GM18520 (cell line): ENCODE measurements at regions not wholly inside any gene's neighbourhood (a gene's known extent, or its start where the extent isn't known, plus 50 kb on each side); places are given as distances from the start of the nearest gene placed in this dataset.

Experiments
- ATAC-seq: cut with Tn5 transposase; IDR thresholded peaks from one replicate; pipeline ENCODE4 v1.9.1; 2021; ENCODE audit not compliant: unreplicated experiment

DNA sequence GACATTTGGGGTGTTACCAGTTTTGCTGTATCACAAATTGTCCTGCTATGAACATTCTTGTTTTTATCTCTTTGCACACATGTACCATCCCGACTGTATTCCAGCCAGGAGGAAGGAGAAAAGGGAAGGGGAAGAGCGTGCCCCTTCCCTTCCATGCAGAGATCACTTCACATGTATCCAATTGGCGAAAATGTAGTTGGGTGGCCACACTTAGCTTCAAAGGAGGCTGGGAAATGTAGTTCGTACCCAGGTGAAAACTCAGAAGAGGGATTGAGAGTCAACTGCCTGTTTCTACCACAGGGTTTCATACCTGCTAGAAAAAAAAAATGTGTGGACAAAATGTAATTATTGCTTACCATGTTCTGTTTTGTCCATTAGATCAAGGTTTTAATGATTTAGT, 189.1 kb upstream of the PELI2 start:
- no peak for ATAC-seq

DNA sequence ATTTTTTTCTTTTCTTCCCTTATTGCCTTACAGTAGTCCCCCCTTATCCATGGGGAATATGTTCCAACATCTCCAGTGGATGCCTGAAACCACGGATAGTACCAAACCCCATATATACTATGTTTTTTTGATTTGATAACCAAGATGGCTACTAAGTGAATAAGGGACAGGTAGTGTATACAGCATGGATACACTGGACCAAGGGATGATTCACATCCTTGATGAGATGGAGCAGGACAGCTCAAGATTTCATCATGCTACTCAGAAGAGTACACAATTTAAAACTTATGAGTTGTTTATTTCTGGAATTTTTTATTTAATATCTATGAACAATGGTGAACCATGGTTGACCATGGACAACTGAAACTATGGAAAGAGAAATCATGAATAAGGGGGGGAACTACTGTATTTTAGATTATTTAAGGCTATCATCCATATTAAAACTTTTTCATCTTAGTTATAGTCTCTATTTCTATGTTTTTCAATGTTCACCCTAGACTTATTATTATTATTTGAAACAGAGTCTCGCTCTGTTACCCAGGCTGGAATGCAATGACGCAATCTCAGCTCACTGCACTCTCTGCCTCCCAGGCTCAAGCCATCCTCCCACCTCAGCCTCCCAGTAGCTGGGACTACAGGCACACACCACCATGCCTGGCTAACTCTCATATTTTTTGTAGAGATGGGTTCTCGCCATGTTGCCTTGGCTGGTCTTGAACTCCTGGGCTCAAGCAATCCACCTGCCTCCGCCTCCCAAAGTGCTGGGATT, 188.0 kb upstream of the PELI2 start:
- no peak for ATAC-seq

DNA sequence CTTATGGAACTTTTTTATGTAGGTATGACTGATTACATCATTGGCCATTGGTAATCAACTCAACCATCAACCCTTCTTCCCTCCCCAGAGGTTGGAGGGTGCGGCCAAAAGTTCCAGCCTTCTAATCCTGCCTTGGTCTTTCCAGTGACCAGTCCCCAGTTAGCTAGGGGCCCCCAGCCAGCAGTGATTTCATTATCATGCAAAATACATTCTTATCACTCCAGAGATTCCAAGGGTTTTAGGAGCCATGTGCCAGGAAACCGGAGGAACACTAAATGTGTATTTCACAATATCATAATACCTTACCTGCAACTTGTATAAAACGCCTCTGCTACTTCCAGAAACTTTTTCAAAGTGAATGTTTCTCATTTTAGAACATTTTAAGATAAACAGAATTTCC, 181.5 kb upstream of the PELI2 start:
- ATAC-seq: no peak

DNA sequence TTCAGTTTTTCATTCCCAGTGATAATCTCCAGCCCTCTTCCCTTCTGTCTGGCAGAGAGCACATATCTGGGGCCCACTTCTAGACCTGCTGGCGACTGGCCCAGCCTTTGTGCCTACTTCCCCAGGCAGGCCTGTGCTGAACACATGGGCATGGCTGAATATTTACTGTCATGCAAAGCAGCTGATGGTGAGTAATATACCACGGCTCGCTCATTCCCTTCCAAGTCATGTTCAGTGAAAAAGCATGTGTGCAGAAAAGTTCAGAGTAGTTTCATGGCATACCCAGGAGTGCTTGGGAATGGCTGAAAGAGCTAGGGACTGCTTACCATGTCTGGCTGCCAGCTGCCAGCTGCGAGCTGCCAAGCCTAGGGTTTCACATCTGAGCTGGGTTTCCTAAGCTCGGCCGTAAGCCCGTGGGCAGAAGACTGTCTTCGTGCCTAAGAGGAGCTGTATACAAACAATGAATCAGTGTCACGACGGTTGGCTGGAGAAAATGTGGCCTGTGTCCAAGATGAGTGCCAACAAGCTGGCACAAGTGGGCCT, 179.9 kb upstream of the PELI2 start:
- no peak for ATAC-seq

DNA sequence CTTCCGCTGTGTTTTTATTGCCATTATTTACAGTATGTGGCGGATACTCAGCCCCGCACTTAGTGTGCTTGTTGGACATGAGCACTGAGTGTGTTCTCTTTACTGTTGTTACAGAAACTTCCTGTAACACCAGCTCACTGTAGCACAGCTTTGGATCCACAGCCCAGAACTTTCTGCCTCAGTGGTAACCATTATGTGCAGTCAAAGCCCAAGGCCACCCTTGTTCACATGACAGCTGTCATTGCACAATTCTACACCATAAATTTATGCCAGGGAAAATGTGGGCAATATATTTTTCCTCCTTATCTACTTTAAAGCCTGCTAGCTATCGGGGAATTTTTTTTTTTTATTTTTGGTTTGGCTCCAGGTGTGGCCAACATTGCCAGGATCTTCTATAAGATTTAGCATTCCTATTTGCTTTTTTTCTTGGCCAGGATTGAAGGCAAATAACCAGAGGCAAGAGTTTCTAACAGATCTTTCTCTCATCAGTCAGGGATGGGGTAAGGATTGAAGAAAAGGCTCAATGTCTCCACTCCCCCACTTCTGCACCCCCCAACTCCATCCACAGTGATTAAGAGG, 176.0 kb upstream of the PELI2 start:
- no peak for ATAC-seq

DNA sequence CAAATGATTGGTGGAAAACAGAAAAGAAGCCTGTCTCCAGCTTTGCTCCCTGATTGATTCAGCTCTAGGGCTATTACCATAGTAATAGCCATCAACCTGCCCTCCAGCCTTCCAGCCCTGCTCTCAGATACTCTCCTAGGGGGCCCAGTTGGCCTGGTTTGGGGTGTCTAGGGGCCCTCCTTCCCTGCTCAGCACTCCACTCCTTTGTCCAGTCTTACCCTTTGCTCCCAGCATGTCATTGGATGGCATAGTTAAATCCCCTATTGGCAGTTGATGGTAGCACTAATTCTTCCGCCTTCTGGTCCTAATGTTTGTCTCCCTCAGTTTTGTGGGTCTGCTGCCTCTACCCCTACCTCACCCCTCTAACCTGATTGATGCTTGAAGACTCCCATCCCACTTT, 175.4 kb upstream of the PELI2 start:
- ATAC-seq: no peak

DNA sequence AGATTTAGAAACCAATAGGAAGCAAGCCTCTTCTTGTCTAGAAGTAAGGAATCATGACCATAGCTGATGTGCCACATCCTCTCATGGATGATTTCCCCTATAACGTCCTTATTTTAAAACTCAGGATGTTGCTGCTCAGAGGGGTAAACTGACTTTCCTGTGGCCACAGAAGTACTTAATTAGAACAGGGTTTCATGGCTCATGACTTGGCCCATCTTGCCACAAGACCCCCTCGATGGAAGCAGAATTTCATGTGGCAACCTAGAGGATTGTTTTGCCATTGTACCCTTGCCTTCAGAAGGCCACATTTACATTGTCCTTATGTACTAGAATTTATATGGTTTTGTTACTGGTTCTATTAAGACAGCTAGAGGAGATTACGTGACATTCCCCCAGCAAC, 173.5 kb upstream of the PELI2 start:
- ATAC-seq: no peak

DNA sequence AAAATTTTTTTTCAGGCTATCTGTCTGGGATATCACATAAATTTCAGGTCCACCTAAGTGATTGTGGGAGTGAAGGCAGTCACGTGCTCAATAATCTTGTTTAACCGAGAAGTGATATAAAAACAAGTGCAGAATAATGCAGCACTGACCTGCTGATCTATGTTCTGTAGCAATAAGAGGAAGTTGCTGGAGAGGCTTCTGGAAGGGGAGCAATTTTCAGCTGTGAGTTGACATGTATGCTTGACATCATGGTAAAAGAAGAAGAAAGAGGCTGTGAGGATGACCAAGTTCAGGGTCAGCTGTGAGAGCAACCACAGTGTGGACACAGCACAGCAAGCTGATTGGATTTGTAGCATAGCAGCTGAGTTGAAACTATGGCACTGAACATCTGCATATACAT, 172.0 kb upstream of the PELI2 start:
- ATAC-seq: no peak

DNA sequence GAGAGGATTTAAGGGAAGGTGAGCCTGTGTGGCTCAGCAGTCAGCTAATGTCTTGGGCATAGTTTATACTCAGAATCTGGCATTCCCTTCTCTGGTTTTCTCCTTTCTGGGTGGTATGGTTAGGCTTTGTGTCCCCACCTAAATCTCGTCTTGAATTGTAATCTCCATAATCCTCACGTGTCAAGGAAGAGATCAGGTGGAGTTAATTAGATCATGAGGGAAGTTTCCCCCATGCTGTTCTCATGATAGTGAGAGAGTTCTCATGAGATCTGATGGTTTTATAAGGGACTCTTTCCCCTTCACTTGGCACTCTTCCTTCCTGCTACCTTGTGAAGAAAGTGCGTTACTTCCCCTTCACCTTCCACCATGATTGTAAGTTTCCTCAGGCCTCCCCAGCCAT, 169.8 kb upstream of the PELI2 start:
- ATAC-seq: no peak

DNA sequence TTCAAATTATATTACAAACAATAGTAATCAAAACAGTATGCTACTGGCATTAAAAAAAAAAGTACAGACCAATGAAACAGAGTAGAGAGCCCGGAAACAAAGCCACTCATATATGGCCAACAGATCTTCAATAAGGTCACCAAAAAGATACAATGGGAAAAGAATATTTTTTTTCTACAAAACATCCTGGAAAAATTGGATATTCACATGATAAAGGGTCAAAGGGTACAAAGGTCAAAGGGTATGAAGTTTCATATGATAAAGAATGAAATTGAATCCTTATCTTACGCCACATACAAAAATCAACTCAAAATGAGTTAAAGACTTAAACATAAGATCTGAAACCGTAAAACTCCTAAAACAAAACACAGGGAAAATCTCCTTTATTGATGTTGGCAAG, 168.5 kb upstream of the PELI2 start:
- ATAC-seq: no peak

DNA sequence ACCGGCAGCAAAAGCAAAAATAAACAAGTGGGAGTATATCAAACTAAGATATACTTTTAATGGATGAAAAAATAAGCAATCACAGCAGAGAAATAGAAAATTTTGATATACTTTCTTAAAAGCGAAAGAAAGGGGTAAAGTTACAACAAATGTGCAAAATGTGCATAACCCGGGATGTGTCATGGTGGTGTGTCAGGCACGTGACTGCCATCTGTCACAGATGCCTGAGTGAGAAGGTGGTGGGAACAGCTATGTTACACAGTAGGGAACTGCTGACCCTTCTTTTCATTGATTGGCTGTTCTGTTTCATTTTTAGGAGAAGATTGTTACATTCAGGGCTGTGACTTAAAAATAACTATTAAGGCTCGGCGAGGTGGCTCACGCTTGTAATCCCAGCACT, 168.1 kb upstream of the PELI2 start:
- ATAC-seq: no peak

DNA sequence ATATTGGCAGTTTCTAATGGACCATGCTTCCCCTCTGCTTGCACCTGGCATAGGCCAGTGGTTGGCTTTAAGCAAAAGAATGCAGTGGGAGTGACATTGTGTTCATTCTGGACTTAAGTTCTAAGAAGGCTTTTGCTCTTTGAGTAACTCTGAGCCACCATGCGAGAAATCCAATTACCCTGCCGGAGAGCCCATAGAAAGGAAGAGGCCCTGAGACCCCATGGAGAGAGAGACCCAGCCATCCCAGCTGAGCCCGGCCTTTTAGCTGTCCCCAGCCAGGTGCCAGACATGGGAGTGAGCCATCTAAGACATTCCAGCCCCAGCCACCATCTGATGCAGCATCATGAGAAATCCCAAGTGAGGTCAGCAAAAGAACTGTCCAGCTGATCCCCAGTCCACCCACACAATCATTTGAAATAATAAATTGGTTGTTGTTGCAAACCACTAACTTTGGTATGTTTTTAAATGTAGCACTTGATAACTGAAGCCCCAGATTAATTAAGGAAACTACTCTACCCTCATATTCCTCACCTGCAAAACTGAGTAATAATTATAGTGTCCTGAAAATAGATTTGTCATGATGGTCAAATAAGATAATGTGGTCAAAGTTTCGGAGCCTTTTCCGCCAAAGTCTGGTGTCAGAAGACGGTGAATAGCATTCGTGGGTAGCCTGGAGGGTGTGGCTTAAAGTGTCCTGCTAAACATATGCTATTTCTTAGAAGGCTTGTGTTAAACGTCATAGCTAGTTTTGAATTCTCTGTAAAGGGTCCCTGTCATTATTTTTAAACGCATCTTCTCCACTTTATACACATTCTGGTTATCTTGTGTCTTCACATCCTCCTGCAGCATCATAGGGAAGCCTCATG, 166.6 kb upstream of the PELI2 start:
- no peak for ATAC-seq

DNA sequence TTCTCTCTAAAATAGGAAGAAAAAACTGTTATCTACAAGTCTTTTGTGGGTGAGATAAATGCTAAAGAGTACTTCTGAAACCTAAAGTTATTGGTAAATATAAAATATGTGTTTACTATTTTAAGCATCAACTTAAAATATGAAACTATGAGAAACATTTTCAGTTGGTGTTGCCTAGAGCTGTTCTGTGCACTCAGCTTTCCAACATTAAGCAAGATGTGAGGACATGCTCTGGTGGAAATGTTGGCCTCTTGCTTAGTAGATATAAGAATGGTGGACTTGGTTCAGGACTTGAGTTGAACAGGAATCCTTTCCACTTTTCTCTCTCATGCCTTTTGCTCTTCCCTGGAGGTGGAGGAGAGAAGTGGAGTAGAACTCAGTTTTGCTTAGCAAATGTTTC, 164.1 kb upstream of the PELI2 start:
- no peak for ATAC-seq

DNA sequence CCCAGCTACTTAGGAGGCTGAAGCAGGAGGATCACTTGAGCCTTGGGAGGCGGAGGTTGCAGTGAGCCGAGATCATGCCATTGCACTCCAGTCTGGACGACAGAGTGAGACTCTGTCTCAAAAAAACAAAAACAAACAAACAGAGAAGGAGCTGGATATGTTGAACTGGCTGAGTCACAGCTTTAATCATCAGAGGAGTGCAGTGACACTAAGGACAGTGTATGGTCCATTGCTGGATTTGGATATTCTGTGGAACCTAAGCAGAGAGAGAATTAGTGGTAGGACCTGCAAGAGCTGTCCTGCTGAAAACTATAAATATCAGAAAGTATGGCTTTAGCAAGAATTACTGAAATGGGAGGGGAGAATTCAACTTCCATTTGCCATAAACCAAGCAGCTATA, 163.0 kb upstream of the PELI2 start:
- ATAC-seq: no peak

DNA sequence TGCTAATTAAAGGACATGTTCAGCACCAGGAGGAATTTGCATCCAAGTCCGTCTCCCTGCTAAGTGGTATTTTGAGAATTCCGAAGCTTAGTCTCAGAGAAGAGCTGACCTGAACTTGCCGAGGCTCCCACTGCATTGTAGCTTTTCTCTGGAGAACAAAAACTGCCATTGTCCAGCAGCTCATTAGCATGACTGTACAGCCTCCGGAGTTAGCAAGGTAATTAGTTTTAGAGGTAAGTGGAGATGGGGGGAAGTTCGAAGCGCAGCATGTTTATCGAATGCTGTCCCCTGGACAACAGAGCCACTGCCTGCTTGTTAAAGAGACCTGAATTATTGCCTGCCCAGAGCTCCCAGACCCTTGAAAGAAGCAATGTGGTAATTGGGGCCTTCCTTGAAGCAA, 160.3 kb upstream of the PELI2 start:
- ATAC-seq: no peak

DNA sequence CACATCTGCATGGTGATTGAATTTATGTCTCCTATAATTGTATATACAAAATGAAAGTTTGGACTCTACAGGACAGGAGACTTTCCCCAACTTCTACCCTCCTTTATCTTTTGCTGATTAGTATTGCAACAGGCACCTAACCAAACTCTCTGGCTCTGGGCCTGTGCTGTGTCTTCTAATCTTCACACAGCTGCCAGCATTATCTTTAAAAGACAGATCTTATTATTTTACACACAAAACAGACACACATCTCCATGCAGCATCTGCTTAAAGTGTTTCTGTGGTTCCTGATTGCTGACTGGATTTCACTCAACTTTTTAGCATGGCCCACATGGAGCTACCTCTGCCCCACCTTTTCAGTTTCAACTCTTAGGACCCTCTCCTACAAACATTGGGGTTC, 154.9 kb upstream of the PELI2 start:
- no peak for ATAC-seq

DNA sequence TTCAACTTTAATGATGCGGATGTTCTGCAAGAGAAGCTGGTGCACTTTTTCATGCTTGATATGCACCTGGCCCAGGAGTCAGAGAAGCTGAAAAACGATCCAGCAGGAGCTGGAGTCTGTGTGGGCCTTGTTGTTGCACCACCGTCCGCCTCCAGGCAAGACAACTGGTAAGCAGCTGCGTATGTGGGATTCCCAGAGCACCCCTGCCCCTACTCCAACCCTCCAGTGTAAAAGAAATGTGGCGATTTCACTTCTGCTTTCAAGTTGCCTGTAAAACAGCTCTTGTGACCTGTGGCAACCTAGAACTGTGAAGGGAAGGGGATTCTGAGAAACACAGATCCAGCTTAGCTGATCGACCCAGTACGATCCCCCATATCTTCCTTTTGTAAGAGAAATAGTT, 154.1 kb upstream of the PELI2 start:
- no peak for ATAC-seq

DNA sequence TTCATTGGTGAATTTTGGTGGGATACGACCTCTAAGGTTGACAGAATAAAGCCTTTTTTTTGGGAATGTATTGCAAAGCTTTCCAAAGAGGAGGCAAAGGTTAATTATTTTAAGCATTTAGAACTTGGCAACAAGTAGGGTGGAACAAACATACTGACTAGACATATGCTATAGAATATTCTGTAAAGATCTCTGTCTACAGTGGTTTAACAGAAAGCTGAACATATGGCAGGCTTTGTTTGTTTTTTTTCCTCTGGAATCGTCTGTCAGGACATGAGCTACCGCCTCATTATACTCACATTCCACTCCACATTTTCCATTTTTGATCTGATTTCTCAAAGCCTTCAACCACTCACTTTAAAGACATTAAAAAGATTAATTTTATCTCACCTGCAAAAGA, 153.4 kb upstream of the PELI2 start:
- no peak for ATAC-seq

DNA sequence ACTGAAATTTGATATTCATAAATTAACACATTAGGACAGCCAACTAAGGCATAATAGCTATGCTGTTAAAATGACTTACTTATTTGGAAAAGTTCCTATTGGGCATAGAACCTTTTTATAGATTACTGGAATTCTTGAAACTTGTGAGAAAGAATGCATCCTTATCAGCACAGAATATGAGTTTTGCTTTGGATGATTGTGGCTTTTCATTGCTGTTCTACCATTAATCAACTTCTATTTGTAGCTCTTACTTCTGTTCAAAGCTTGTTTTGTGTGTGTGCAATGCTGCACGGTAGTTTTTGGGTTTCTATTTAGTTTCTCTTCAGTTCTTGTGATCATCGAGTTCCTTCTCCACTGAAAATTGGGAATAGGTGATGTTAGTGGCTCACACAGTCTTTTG, 152.4 kb upstream of the PELI2 start:
- ATAC-seq: no peak

DNA sequence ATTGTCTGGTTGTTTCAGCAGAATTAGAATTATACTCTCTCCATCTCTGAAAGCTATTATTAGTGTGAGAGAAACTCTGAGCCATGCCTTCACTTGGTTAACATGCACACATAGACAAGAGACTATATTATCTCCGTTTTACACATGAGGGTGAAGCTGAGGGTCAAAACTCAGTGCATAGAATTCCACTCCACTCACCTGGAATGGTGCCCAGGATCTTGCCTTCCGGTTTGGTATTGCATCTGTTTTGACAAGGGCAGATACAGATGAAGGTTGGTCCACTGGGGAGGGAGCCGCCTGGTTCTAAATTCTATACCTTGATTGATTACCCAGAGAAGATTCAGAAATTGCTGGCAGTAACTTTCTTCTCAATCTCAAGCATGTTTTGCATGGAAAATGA, 149.5 kb upstream of the PELI2 start:
- no peak for ATAC-seq

DNA sequence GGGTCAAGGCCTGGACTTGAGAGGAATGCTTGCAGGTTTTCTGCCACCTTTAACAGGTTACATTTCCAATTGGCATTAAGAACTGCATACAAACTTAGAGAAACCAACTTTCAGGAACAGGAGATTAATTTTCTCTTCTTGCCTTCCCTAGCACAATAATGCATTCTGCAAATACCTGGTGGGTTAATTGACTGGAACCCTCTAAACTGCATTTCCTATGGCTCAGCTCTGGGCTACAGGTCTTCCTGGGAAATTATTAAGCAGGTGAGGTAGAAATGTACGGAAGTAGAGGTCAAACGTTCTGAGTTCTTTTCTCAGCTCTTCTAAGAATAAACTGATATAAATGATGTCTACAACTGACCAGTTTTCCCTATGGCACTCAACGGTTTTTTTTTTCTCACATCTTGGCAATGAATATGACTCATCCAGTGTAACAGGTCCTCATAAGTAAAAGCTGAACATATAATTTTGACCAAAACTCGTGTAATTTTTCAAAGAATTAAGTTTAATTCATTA, 144.9 kb upstream of the PELI2 start:
- ATAC-seq: no peak
